HPDE6-E6E7 (cell line): ENCODE measurements at regions not wholly inside any gene's neighbourhood (a gene's known extent, or its start where the extent isn't known, plus 50 kb on each side); places are given as distances from the start of the nearest gene placed in this dataset.
"Not testable (repeated sequence)": the region's sequence is repeated elsewhere in the genome, so short reads cannot be mapped to it uniquely, and the experiment has no call there.

Source experiments
- DNase-seq: peaks from one replicate; pipeline ENCODE4 v3.0.0; 2011; ENCODE audit warnings: missing footprints; ENCODE audit errors: extremely low spot score

DNA sequence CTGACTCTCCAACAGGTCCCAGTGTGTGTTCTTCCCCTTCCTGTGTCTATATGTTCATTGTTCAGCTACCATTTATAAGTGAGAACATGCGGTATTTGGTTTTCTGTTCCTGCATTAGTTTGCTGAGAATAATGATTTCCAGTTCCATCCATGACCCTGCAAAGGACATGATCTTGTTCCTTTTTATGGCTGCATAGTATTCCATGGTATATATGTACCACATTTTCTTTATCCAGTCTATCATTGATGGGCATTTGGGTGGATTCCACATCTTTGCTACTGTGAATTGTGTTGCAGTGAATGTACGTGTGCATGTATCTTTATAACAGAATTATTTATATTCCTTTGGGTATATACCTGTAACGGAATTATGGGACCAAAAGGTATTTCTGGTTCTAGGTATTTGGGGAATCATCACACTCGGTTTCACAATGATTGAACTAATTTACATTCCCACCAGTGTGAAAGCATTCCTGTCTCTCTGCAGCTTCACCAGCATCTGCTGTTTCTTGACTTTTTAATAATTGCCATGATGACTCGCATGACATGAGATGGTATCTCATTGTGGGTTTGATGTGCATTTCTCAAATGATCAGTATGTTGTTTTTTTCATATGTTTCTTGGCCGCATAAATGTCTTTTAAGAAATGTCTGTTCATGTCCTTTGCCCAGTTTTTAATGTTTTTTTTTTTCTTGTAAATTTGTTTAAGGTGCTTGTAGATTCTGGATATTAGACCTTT is 60.2 kb downstream of the LSMEM1 start:
- DNase-seq, result no peak

DNA sequence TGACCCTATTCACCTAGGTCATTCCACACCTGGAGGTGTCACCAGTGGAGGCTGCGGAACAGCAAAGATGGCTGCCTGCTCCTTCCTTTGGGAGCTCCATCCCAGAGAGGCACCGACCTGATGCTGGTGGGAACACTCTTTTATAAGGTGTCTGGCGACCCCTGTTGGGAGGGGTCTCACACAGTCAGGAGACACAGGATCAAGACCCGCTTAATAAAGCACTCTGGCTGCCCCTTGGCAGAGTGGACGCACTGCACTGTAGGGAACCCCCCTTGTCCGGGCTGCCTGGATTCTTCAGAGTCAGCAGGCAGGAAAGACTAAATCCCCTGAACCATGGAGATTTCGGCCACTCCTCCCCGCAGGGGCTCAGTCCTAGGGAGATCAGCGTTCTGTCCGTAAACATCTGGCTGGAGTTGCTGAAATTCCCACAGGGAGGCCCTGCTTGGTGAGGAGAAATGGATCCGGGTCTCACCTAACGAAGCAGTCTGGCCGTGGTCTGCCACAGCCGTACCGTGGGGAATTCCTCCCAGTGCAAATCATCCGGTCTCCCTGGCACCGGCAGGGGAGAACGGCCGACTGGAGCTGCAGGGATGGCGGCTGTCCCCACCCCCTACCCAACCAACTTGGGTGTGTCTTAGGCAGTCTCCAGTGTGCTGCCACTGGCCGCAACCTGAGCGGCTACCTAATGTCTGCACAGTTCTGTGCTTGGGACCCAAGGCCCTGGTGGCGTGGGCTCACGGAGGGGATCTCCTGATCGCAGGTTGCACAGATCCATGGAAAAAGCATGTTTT is 66.1 kb downstream of the LSMEM1 start:
- no peak for DNase-seq

DNA sequence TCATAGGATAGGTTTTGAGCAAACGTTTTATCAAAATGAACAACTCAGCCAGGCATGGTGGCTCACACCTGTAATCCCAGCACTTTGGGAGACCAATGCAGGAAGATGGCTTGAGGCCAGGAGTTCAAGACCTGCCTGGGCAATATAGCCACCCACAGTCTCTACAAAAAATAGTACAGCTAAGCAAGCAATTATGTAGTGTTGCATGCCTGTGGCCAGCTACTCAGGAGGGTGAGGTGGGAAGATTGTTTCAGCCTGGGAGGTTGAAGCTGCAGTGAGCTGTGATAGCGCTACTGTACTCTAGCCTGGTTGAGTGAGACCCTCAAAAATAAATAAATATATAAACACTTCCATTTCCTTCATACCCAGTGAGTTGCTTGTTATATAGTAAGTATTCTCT is 67.1 kb downstream of the LSMEM1 start:
- no peak for DNase-seq

DNA sequence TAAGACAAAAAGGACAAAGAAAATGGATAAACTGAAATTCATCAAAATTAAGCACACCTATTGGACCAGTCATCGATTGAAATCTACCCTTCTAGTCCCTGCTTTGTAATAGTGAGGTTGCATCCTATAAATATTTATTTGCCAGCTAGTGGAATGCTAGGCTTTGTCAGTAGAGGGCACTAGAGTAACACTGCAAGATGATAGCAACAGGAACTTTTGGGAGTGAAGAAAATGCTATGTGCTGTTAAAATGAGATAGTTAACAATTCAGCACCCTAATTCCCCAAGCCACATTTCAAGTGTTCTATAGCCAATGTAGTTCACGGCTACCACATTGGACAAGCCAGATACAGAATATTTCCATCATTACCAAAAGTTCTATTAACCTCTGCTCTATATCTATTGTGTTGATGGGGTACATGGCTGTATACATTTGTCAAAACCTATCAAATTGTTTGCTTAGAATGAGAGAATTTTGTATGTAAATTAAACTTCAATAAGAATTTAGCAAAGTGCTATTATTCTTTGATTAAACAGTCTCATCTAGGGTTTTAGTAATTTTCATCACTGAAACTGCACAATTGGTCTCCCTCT is 69.8 kb downstream of the LSMEM1 start:
- no peak for DNase-seq

DNA sequence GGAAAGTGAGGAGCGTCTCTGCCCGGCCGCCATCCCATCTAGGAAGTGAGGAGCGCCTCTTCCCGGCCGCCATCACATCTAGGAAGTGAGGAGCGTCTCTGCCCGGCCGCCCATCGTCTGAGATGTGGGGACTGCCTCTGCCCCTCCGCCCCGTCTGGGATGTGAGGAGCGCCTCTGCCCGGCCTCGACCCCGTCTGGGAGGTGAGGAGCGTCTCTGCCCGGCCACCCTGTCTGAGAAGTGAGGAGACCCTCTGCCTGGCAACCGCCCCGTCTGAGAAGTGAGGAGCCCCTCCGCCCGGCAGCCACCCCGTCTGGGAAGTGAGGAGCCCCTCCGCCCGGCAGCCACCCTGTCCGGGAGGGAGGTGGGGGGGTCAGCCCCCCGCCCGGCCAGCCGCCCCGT is 70.7 kb downstream of the LSMEM1 start:
- not testable (repeated sequence) for DNase-seq

DNA sequence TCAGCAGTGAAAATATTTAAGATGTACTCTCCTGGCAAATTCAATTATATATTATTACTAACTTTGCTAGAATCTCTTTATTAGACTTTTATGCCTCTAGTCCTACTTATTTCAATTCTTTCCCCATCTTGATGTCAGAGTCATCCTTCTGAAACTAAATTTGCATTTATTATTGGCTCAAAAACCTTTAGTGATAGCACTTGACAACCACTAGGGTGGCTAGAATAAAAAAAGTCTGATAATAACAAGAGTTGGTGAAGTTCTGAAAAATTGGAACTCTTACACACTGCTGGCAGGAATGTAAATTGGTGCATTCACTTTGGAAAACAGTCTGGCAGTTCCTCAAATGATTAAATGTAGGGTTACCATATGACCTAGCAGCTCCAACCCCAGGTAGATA is 73.8 kb downstream of the LSMEM1 start:
- no peak for DNase-seq

DNA sequence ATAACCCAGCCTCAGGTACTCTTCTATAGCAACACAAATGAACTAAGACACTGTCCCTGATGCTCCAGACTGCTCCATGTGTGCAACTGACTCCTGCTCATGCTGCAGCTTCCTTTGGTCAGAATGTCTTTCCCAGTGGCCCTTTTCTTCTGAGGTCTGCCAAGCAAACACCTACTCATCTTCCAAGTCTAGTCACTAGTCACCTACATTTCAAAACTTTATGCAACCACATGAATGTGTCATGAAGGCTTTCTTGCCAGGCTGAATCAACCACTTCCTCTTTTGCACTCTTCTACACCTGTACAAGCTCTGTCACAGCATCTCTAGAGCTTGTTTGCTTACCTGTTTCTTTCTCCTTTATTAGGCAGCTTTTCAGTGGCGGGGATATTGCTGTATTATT is 75.8 kb downstream of the LSMEM1 start:
- no peak for DNase-seq

DNA sequence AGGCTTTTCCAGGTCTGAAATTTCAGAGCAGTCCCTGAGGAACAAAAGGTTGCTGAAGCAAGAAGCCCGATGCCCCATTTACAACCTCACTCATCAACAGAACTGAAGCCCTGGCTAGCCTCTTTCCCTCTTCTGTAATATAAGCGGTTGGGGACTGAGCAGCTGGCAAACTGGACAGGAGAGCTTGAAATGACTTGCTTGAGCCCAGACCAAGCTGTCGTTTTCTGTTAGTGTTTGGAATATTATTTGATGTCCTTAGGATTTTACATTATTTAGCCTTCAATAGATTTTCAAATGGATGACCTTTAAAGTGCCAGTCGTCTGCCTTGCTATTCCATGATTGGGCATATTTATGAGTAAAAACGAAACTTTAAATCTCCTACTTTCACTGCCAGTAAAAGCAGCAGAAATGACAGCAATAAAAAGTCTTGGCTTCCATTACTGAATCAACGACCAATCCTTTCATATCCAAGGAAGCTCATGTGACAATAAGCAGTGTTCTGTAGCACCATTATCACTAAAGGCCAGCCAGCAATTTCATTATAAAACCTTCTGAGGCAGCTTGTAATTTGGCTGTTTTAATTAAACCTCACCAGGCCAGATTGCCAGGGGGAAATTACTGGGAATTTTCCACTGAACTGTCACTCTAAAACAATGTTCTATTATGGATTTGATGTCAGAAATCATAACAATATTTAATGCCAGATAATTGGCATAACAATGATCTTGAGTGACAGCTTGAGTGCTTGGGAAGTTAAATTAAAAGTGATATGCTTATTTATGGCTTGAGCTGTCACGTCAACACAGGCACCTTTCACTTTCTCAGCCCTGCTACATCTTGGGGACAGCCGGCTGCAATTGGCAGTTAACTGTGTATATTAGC is 85.9 kb downstream of the LSMEM1 start:
- DNase-seq, result no peak

DNA sequence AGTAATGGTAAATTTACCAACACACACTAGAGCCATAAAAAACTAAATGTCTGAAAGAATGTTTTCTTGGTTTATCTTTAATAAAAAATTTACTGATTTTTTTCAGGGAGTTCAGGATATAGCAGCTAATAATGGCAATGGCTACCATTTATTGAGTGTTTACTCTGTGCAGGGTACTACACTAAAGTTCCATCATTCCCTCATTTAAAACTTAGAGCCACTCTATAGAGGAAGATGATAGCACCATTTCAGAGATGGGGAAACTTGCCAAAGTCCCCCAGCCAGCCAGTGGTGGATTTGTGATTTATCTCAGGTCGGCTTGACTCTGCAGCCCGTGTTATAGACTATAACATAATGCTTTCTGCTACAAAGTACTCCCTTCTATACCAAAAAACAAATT is 86.6 kb downstream of the LSMEM1 start:
- DNase-seq, result no peak

DNA sequence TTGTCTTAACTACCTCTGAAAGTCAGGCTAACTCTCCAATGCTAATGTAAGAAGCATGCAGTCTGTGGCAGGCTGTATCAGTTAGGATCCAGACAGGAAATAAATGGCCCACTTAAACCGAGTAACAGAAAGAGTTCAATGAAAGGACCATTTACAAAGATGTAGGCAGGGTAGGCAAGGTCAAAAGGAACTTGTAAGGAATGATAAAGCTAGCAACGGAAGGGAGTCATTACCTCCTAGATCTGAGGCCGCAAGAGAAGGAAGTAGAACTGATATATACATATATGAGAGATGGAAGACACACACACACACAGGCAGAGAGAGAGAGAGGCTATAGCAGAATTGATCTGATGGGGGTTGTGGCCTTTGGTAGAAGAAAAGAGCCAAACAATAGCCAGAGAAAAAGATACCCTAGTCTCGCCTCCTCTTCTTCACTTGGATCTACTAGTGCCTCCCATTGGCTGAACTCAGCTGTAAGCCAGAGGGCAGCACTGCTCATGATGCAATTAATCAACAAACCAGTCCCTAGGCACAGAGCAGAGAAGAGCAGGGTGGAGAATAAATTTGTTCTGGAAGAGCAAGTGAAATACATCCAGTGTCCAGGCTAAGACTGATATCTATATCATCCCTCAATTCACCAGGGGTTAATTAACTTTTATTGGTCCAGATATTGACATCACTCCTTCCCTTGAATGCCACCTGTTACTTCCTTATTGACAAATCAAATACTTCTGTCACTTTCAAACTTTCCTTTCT is 91.2 kb downstream of the LSMEM1 start:
- no peak for DNase-seq

DNA sequence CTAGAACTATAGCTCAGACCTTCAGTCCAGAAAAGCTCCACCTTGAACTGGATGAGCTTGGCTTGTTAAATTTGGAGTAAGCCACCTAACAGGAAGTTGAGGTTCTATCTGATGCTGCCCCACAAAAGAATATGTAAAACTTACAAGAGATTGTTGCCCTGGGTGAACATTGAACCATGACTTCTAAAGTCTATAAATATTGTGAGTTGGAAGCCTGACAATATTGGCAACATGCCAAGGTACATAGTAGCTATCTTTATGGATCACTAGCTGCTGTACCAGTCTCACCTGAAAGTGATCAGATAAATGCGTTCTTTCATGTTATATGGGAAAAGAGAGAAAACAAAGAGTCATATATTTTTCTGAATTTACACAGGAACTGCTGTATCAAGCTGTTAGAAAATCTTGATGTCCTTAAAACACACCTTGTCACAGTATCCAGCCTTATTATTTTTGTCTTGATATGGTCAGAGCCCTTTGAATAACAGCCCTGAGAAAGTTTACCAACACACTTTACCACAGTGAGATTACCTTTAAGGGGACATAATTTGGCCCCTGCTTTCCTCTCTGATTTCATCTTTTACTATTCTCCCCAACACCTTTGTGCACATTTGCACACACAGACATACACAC is 92.0 kb downstream of the LSMEM1 start:
- DNase-seq, result no peak

DNA sequence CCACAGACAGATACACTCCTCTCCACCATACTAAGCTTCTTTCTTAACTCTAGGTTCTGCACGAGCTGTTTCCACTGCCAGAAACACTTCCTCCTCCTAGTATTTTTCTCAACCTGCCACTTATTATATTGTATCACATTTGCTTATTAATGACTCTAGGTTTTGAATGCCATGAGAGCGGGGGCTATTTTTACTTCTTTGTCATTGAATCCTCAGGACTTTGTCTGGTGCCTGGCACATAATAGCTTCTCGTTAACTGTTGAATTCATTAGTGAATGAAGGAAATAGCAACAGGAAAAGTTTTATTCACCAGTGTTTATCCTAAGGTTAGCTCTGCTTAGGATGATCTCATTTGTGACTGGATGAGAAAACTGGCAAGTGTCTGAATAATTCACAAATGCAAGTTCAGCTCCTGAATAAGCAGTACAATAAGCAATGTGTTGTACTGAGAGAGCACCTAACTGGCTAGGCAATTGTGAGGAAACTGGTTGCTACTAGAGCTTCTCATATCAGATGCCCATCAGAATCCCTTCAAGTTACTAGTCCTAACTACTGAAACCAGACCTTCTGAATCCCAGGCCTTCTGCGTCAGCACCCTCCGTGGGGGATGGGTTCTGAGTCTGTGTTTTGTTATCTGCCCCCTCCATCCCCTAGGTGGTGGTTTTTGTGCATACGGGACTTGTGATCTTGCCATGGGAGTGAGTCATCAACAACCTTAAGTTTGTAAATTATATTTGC is 92.7 kb downstream of the LSMEM1 start:
- no peak for DNase-seq

DNA sequence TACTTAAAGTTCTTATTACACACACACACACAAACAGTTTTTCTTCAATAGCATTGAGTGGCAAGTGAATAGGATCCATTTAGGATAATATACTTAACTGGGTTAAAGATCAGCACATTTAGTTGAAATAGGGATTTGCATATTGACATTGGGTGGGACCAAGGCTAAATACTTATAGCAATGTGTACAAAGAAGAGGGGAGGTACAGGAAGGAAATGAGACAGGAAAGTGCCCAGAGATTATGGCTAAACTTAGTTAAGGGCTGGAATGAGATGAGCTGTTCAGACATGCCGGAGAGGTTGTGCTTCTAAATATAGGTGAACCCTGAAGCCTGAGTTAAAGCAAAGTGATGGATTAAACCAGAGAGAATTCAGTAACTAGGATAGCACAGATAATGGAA is 95.1 kb downstream of the LSMEM1 start:
- no peak for DNase-seq

DNA sequence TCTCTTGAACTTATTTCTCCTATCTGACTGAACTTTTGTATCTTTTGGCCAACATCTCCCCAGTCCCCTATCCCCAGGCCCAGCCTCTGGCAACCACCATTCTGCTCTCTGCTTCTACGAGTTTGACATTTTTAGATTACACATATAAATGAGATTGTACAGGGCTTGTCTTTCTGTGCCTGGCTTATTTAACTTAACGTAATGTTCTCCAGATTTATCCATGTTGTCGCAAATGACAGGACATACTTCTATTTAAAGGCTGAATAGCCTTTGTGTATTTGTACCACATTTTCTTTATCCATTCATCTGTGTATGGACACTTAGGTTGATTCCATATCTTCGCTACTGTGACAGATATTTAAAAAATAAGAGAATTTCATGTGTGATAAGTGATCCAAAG is 98.6 kb downstream of the LSMEM1 start:
- DNase-seq, result no peak

DNA sequence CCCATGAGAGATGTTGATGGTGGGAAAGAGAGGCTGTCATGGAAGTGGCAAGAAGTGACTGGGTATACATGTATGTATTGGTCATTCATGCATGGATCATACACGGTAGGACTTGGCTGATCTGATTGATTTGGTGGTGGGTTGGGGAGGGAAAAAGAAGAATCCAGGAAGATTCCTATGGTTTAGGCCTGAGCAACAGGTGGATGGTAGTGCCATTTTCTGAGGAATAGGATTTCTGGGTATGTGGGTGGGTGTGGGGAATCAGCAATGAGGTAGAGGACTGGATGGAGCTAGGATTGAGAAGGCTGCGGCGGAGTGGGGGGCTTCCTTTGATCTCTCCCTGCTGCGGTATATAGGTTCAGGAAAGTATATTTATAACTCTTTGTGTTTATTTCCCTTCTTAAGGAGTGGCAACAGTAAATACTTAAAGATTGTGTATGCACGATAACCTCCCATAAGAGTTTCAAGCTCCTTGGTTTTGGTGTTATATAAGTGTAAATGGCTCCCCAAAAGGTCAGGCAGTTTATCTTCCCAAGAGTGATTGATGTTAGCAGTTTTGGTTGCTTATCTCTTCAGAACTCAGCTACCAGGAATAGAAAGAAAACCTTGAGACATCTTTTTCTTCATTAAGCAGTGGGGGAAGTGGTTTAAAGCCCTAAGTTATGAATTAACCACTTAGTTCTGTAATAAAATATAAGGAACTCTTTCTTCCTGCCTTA is 100.1 kb downstream of the LSMEM1 start:
- no peak for DNase-seq

DNA sequence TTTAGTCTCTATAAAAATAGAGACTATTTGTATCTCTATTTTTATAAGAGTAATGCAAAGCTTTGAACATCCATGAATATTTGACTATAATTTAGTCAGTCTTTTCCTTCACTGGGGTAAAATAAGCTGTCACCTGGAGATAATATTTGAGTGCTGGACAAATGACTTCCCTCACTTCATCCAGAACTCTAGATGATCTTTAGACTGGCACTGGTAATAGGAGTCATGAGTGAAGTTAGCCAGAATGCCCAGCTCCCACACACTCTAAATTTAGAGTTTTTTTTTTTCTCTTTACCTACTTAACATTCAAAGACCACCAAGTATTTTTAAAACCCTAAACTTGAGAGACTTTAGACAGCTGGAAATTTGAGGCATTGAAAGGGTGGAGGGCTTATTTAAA is 100.7 kb downstream of the LSMEM1 start:
- no peak for DNase-seq

DNA sequence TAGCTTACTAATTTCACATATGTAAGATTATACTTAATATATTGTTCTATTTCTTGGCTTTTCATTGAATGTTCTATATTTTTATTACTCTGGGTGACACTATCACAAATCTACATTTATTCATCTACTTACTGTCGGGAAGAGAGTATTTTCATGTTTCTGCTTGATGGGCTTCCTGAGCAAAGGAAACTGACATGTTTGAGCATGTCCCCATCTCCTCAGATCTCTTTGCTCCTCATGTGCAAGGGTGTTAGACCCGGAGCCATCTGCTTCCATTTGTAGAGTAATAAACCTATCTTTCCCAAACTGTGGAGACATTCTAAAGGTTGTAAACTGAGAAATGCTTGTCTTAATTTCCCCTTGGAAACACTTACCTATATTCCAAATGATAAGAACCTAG is 103.5 kb downstream of the LSMEM1 start:
- DNase-seq, result peak; percentile 28

DNA sequence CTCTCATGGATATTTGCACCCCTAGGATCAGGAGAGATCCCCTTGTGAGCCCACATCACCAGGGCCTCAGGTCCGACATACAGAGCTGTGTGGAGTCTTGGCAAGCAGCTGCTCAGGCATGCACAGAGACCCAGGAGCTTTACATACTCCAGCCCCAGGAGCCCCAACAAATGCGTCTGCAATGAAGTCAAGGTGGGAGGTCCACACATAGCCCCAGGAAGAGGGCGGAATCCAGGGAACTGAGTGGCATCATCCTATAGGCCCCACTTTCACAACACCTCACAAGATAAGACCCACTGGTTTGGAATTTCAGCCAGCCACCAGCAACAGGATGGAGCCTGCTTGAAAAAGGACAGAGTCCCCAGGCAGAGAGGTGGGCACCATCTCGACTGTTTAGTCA is 106.7 kb downstream of the LSMEM1 start:
- no peak for DNase-seq

DNA sequence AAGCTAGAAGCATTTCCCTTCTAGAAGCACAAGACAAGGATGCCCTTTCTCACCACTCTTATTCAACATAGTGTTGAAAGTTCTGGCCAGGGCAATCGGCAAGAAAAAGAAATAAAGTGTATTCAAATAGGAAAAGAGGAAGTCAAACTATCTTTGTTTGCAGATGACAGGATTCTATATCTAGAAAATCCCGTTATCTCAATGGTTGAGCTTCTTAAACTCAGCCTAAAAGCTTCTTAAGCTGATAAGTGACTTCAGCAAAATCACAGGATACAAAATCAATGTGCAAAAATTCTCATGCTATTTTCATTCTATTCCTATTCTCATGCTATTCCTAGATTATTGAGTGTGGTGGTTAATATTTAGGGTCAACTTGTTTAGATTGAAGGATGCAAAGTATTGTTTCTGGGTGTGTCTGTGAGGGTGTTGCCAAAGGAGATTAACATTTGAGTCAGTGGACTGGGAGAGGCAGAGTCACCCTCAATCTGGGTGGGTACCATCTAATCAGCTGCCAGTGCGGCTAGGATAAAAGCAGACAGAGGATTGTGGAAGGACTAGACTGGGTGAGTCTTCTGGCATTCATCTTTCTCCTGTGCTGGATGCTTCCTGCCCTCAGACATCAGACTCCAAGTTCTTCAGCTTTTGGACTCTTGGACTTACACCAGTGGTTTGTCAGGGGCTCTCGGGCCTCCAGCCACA is 111.9 kb downstream of the LSMEM1 start:
- DNase-seq, result not testable (repeated sequence)
